ENCODE measurements at regions not wholly inside any gene's neighbourhood (a gene's known extent, or its start where the extent isn't known, plus 50 kb on each side); places are given as distances from the start of the nearest gene placed in this dataset.
A peak's percentile ranks its signal among the peaks of the same experiment; 100 is the strongest.
"Not testable (repeated sequence)": the region's sequence is repeated elsewhere in the genome, so short reads cannot be mapped to it uniquely, and the experiment has no call there.

GRCh38 chr2:94708982-94709381, 162.2 kb upstream of the TEKT4 start:
- H3K27ac Mint-ChIP-seq: not testable (repeated sequence)

DNA sequence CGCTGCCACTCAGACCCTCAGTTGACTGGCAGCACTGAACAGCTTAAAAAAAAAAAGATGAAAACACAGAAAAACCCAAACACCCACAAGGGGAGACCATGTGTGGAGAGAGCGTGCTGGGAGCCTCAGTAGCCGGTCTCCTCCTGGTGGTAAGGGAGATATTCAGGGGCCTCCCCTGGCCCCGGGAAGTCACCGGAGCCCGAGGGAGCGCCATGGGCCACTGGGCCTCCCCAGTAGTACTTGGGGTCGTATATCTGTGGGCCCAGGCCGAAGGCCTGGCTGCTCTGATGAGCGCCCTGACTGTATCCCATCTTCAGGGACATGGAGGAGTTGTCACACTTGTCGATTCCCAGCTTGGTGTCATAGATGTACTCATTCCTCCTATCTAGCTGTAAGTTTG, 145.7 kb upstream of the TEKT4 start:
- Histone ChIP-seq H3K4me1 (ENCODE audit: control insufficient read depth, insufficient read depth, low read length) (no peaks in the 10 kb centered on the region), H3K9me3 (ENCODE audit: control insufficient read depth, low read length) (peaks cover 5% of the 10 kb centered on the region), H3K4me3 (ENCODE audit: low read length) (no peak overlapping the region), H3K27ac (ENCODE audit: low read depth, low read length) (no peak overlapping the region), H3K36me3 (ENCODE audit: control insufficient read depth, insufficient read depth, low read length) (no peaks in the 10 kb centered on the region), H3K27me3 (ENCODE audit: control insufficient read depth, insufficient read depth, low read length, poor library complexity, severe bottlenecking) (no peaks in the 10 kb centered on the region), H3K9ac (ENCODE audit: extremely low read depth, low read length, poor library complexity, severe bottlenecking) (no peak overlapping the region)
- H3K36me3 Mint-ChIP-seq (ENCODE audit: low read depth): no peaks in the 10 kb centered on the region
- peaks cover 57% of the 10 kb centered on the region for H3K9me3 Mint-ChIP-seq
- TF ChIP-seq CTCF (conservative IDR thresholded peaks at IDR 0.05): no peak
- no peaks in the 10 kb centered on the region for H3K4me1 Mint-ChIP-seq
- no peak overlapping the region for H3K4me3 Mint-ChIP-seq
- WGBS, 2 experiments (ENCODE audit: insufficient coverage in 1 of 2, insufficient read length in 1 of 2): 77 to 82% methylated on average over 2 to 11 of the region's 11 CpGs
- H3K27ac Mint-ChIP-seq: no peak overlapping the region
- no peak for DNase-seq
- no peaks in the 10 kb centered on the region for H3K27me3 Mint-ChIP-seq (ENCODE audit: insufficient read depth)

More at GRCh38 chr2:94708982-94709381, 162.2 kb upstream of the TEKT4 start:
- H3K4me1 ChIP-seq (ENCODE audit: control insufficient read depth, insufficient read depth, low read length); H3K4me3 Mint-ChIP-seq; H3K27me3 Mint-ChIP-seq (ENCODE audit: insufficient read depth); H3K27ac ChIP-seq (ENCODE audit: low read depth, low read length); H3K4me3 ChIP-seq (ENCODE audit: low read length); H3K36me3 Mint-ChIP-seq (ENCODE audit: low read depth); H3K27me3 ChIP-seq (ENCODE audit: control insufficient read depth, insufficient read depth, low read length, poor library complexity, severe bottlenecking); H3K36me3 ChIP-seq (ENCODE audit: control insufficient read depth, insufficient read depth, low read length); DNase-seq; H3K4me1 Mint-ChIP-seq; H3K9ac ChIP-seq (ENCODE audit: extremely low read depth, low read length, poor library complexity, severe bottlenecking): not testable (repeated sequence)
- WGBS, 2 experiments (ENCODE audit: insufficient coverage in 1 of 2, insufficient read length in 1 of 2): 23% methylated on average over 2 of the region's 2 CpGs; no CpG with 5 or more reads in 1 of the 2 experiments
- H3K9me3 ChIP-seq (ENCODE audit: control insufficient read depth, low read length): peaks cover 24% of the 10 kb centered on the region
- peaks cover 67% of the 10 kb centered on the region for H3K9me3 Mint-ChIP-seq

- 71 to 91% methylated on average over 7 to 22 of the region's 34 CpGs for WGBS, 2 experiments (ENCODE audit: insufficient coverage in 1 of 2, insufficient read length in 1 of 2)
- DNase-seq; H3K27me3 ChIP-seq (ENCODE audit: control insufficient read depth, insufficient read depth, low read length, poor library complexity, severe bottlenecking); H3K27ac Mint-ChIP-seq; H3K27me3 Mint-ChIP-seq (ENCODE audit: insufficient read depth); H3K4me1 ChIP-seq (ENCODE audit: control insufficient read depth, insufficient read depth, low read length); H3K36me3 Mint-ChIP-seq (ENCODE audit: low read depth); H3K36me3 ChIP-seq (ENCODE audit: control insufficient read depth, insufficient read depth, low read length); H3K9ac ChIP-seq (ENCODE audit: extremely low read depth, low read length, poor library complexity, severe bottlenecking); H3K4me3 Mint-ChIP-seq; H3K4me1 Mint-ChIP-seq; H3K4me3 ChIP-seq (ENCODE audit: low read length); H3K9me3 ChIP-seq (ENCODE audit: control insufficient read depth, low read length); H3K27ac ChIP-seq (ENCODE audit: low read depth, low read length): not testable (repeated sequence)
- H3K9me3 Mint-ChIP-seq: peaks cover 50% of the 10 kb centered on the region
These were observed 135.7 kb upstream of the TEKT4 start for GRCh38 chr2:94735536-94735935.

DNA sequence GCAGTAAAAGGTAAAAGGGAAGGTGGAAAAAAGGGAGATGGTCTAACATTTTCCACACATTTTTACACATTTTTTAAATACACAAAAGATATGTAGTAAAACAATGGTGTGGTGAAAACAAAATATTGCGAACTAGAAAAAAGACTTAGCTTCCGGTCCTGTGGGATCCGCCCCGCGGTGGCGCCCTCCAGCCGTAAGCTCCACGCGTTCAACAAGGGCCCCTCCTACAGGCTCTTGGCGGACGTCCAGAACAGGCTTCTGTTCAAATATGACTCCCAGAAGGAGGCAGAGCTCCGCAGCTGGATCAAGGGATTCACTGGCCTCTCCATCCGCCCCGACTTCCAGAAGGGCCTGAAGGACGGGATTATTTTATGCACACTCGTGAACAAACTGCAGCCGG, 134.1 kb upstream of the TEKT4 start:
- not testable (repeated sequence) for H3K27me3 ChIP-seq (ENCODE audit: control insufficient read depth, insufficient read depth, low read length, poor library complexity, severe bottlenecking); H3K36me3 ChIP-seq (ENCODE audit: control insufficient read depth, insufficient read depth, low read length); H3K9me3 ChIP-seq (ENCODE audit: control insufficient read depth, low read length); H3K4me3 Mint-ChIP-seq; H3K27me3 Mint-ChIP-seq (ENCODE audit: insufficient read depth); H3K9ac ChIP-seq (ENCODE audit: extremely low read depth, low read length, poor library complexity, severe bottlenecking); H3K27ac ChIP-seq (ENCODE audit: low read depth, low read length); H3K4me1 Mint-ChIP-seq; H3K4me3 ChIP-seq (ENCODE audit: low read length); H3K27ac Mint-ChIP-seq; H3K36me3 Mint-ChIP-seq (ENCODE audit: low read depth); H3K4me1 ChIP-seq (ENCODE audit: control insufficient read depth, insufficient read depth, low read length)
- WGBS, 2 experiments (ENCODE audit: insufficient coverage in 1 of 2, insufficient read length in 1 of 2): 90% methylated on average over 14 of the region's 17 CpGs; no CpG with 5 or more reads in 1 of the 2 experiments
- H3K9me3 Mint-ChIP-seq: peaks cover 55% of the 10 kb centered on the region
- peak; percentile 45 for DNase-seq

GRCh38 chr2:94737736-94738342, 133.4 kb upstream of the TEKT4 start:
- H3K4me1 ChIP-seq (ENCODE audit: control insufficient read depth, insufficient read depth, low read length); H3K9me3 ChIP-seq (ENCODE audit: control insufficient read depth, low read length); H3K27ac ChIP-seq (ENCODE audit: low read depth, low read length); H3K36me3 ChIP-seq (ENCODE audit: control insufficient read depth, insufficient read depth, low read length); H3K27ac Mint-ChIP-seq; H3K4me3 ChIP-seq (ENCODE audit: low read length); H3K4me3 Mint-ChIP-seq; H3K9ac ChIP-seq (ENCODE audit: extremely low read depth, low read length, poor library complexity, severe bottlenecking); H3K36me3 Mint-ChIP-seq (ENCODE audit: low read depth); H3K4me1 Mint-ChIP-seq; DNase-seq; H3K27me3 ChIP-seq (ENCODE audit: control insufficient read depth, insufficient read depth, low read length, poor library complexity, severe bottlenecking); H3K27me3 Mint-ChIP-seq (ENCODE audit: insufficient read depth): not testable (repeated sequence)
- 89 to 95% methylated on average over 9 to 25 of the region's 25 CpGs for WGBS, 2 experiments (ENCODE audit: insufficient coverage in 1 of 2, insufficient read length in 1 of 2)
- H3K9me3 Mint-ChIP-seq: peaks cover 59% of the 10 kb centered on the region

All from endodermal cell (in vitro differentiated cells).